ENCODE measurements at regions not wholly inside any gene's neighbourhood (a gene's known extent, or its start where the extent isn't known, plus 50 kb on each side); places are given as distances from the start of the nearest gene placed in this dataset.

GRCh38 chr4:184936071-184936470, 82.2 kb upstream of the HELT start:
- Histone ChIP-seq H2AFZ (ENCODE audit: low read depth, low read length) (no peak overlapping the region), H3K4me2 (ENCODE audit: insufficient read depth, low read length) (no peak overlapping the region), H3K9ac (ENCODE audit: low read depth, low read length) (no peak overlapping the region), H3K4me1 (ENCODE audit: insufficient read depth, low read length) (no peaks in the 10 kb centered on the region), H3K36me3 (ENCODE audit: insufficient read depth, low read length) (no peaks in the 10 kb centered on the region), H4K20me1 (ENCODE audit: insufficient read depth, low read length) (no peaks in the 10 kb centered on the region), H3K4me3 (ENCODE audit: low read depth in 1 of 2, low read length in 2 of 2) (no peak overlapping the region), H3K27me3 (ENCODE audit: insufficient read depth, low read length, poor library complexity) (no peaks in the 10 kb centered on the region), H3K27ac (ENCODE audit: low read length) (no peak overlapping the region), H3K9me3 (ENCODE audit: insufficient read depth, low read length, severe bottlenecking) (no peaks in the 10 kb centered on the region), H3K79me2 (ENCODE audit: insufficient read depth, low read length) (no peaks in the 10 kb centered on the region)
- no peak for DNase-seq
- TF ChIP-seq EZH2 (IDR thresholded peaks at IDR 0.05; ENCODE audit: borderline replicate concordance, low read depth, low read length, severe bottlenecking) (no peak), CTCF (IDR thresholded peaks at IDR 0.05; ENCODE audit: borderline replicate concordance, extremely low read depth, low read length, poor library complexity, severe bottlenecking) (no peak)
- ATAC-seq (ENCODE audit: insufficient read depth, low read depth), result no peak

- Histone ChIP-seq H3K4me3 (ENCODE audit: low read depth in 1 of 2, low read length in 2 of 2) (no peak overlapping the region), H3K27ac (ENCODE audit: low read length) (no peak overlapping the region), H3K79me2 (ENCODE audit: insufficient read depth, low read length) (no peaks in the 10 kb centered on the region), H3K4me1 (ENCODE audit: insufficient read depth, low read length) (no peaks in the 10 kb centered on the region), H3K9me3 (ENCODE audit: insufficient read depth, low read length, severe bottlenecking) (no peaks in the 10 kb centered on the region), H3K9ac (ENCODE audit: low read depth, low read length) (no peak overlapping the region), H2AFZ (ENCODE audit: low read depth, low read length) (no peak overlapping the region), H3K36me3 (ENCODE audit: insufficient read depth, low read length) (no peaks in the 10 kb centered on the region), H3K27me3 (ENCODE audit: insufficient read depth, low read length, poor library complexity) (no peaks in the 10 kb centered on the region), H3K4me2 (ENCODE audit: insufficient read depth, low read length) (no peak overlapping the region), H4K20me1 (ENCODE audit: insufficient read depth, low read length) (no peaks in the 10 kb centered on the region)
- TF ChIP-seq CTCF (IDR thresholded peaks at IDR 0.05; ENCODE audit: borderline replicate concordance, extremely low read depth, low read length, poor library complexity, severe bottlenecking) (no peak), EZH2 (IDR thresholded peaks at IDR 0.05; ENCODE audit: borderline replicate concordance, low read depth, low read length, severe bottlenecking) (no peak)
- ATAC-seq (ENCODE audit: insufficient read depth, low read depth), result no peak
- DNase-seq, result no peak
Measured at GRCh38 chr4:184937030-184937710, 81.1 kb upstream of the HELT start.

- H3K4me1 ChIP-seq (ENCODE audit: insufficient read depth, low read length), result no peaks in the 10 kb centered on the region
- TF ChIP-seq CTCF (IDR thresholded peaks at IDR 0.05; ENCODE audit: borderline replicate concordance, extremely low read depth, low read length, poor library complexity, severe bottlenecking) (no peak), EZH2 (IDR thresholded peaks at IDR 0.05; ENCODE audit: borderline replicate concordance, low read depth, low read length, severe bottlenecking) (no peak)
- H3K36me3 ChIP-seq (ENCODE audit: insufficient read depth, low read length), result no peaks in the 10 kb centered on the region
- no peaks in the 10 kb centered on the region for H4K20me1 ChIP-seq (ENCODE audit: insufficient read depth, low read length)
- H3K4me3 ChIP-seq (ENCODE audit: low read depth in 1 of 2, low read length in 2 of 2), result no peak overlapping the region
- H3K4me2 ChIP-seq (ENCODE audit: insufficient read depth, low read length), result no peak overlapping the region
- DNase-seq (no peak), ATAC-seq (ENCODE audit: insufficient read depth, low read depth) (no peak)
- no peak overlapping the region for H3K27ac ChIP-seq (ENCODE audit: low read length)
- H3K9me3 ChIP-seq (ENCODE audit: insufficient read depth, low read length, severe bottlenecking), result no peaks in the 10 kb centered on the region
- no peaks in the 10 kb centered on the region for H3K27me3 ChIP-seq (ENCODE audit: insufficient read depth, low read length, poor library complexity)
- H3K9ac ChIP-seq (ENCODE audit: low read depth, low read length), result no peak overlapping the region
- no peak overlapping the region for H2AFZ ChIP-seq (ENCODE audit: low read depth, low read length)
- H3K79me2 ChIP-seq (ENCODE audit: insufficient read depth, low read length), result no peaks in the 10 kb centered on the region
Measured at GRCh38 chr4:184937745-184938144, 80.5 kb upstream of the HELT start.

Measured in DND-41 (cell line).